ENCODE measurements at regions not wholly inside any gene's neighbourhood (a gene's known extent, or its start where the extent isn't known, plus 50 kb on each side); places are given as distances from the start of the nearest gene placed in this dataset.

DNA sequence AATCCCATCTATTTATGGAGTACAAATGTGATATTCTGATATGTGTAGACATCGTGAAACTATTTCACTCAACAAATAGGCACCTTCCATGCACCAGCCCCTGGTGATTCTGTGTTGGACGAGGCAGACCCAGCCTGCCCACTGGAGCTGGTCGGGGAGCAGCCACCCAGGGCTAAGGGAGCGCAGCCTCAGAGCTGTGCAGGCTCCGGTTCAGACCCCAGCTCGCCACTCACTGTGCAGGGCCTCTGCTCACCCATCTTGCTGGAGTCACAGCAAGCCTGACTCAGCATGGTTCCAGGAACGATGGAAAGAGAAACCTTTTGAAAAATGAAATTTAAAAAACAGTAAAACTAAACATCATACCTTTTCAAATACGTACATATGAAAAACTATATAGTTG lies 52.3 kb upstream of the BCL11B start:
- DNase-seq, result peak in 1 of 10 donors; percentile 76
- intact Hi-C loops (cut with DNase I), result no loop called here

DNA sequence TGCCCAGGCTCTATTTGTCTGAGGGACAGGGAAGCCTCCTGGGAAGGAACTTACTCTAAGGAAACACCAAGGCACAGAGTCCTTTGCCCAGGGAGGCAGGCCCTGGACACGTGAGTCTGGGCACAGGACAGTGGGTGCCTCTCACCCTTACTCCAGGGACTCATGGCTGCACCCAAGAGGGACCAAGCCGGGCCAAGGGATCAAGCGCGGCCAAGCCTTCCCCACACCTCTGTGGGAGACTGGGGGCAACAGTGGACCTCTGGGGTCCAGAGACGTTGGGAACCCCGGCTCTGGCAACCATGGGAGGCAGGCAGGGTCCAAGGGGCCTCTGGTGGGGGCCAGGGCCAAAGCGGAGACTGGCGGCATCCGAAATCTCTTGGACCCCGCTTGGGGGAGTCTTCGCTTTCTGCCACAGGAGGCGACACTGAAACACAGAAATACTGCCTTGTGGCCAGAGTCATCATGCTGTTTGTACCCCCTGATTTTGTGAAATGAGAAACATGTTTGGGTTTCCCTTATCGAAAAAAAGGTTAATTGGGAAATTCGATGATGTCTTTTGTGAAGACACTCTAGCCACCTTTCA lies 51.7 kb upstream of the BCL11B start:
- peak in 1 of 10 donors; percentile 72 for DNase-seq
- intact Hi-C loops (cut with DNase I), result no loop called here

DNA sequence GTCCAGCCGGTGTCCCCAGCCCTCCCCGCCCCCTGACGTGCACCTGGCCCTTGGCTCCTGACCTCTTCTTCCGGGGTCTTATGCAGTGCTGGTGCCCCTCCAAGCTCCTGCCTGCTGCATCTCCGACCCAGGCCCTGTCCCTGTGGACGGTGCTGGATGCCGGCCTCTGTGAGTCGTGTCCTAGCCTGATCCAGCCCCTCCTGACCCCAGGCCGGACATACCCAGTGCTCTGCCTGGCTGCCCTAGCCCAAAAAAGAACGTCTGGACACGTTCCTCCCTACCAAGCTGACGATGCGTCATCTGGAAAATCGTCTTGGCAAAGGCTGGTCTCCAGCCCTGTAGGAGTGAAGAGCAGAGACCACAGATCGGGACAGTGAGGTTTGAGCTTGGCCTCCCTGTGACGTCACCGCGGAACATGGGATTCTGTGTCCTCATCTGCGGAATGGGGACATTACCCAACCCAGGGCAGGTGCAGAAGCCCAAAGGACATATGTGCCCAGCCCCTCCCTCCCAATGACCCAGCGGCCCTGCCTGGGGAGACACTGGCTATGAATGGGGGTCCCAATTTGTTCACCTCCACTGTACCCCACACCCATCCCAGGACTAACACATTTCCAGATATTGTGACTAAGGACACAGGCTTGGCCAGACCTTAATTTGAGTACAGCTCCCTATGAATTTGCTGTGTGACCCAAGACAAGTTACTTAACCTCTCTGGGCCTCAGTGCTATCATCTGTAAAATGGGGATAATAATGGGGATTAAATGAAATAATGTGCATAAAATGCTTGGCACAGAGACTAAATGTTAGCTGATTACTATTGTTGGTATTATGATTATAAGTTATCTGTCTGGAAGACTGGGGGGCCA lies 51.0 kb upstream of the BCL11B start:
- DNase-seq, result no peak
- intact Hi-C loops (cut with DNase I), result no loop called here

DNA sequence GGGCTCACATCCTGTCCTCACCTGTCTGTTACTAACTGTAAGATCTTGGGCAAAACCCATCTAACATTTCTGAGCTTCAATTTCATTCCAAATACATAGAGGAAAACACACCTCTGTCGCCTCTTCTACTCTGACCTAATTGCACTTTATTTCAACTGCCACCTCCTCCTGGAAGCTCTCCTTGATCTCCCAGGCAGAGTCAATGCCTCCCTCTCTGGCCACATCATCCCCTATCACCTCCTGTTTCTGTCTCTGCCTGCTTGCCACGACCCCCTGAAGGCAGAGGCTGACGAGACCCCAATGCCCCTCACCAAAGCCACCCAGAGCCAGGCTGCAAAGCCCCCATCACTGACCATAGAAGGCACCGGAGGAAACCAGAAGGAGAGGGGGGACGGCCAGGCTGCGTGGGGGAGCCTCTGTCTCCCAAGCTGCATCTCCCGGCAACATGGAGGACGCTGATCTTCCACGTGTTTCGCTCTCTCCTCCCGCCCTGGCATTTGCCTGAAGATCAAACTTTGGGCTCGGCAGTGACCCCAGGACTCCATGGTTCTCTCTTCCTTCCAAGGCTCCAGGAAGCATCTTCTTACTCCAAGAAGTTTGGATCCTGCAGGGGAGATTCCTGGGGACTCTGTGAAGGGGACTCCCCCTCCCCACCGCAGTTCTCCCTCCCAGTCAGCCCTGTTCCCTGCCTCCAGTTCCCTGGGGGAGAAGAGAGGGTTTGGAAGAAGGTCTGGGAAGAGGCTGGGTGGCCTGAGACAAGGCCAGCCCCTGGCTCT lies 50.1 kb upstream of the BCL11B start:
- no peak for DNase-seq
- intact Hi-C loops (cut with DNase I), result loop anchor here (2.0 kb wide), 1 partner anchor 95 kb away; no protein-coding TSS in a partner anchor
